Gastroesophageal sphincter (tissue), 4 donors: ENCODE measurements at regions not wholly inside any gene's neighbourhood (a gene's known extent, or its start where the extent isn't known, plus 50 kb on each side); places are given as distances from the start of the nearest gene placed in this dataset.

Source experiments
- ATAC-seq: fragments of 150-250 bp; one replicate; pipeline ENCODE4 v1.9.1; 2016; ENCODE audit warnings: mild to moderate bottlenecking, moderate library complexity
- H3K27ac ChIP-seq, 4 donors: fragments of 200-600 bp; sonication (generic) in 3 of 4; 1 replicate in 3 of 4; 2 replicates in 1 of 4; pipeline ENCODE4 v1.5.1; 2016 to 2019
- H3K27me3 ChIP-seq: fragments of 200-600 bp; sonication (generic); one replicate; pipeline ENCODE4 v1.5.1; 2019
- H3K36me3 ChIP-seq, 2 donors: fragments of 200-600 bp; sonication (generic); one replicate each; pipeline ENCODE4 v1.5.1; 2019; ENCODE audit warnings: control low read depth in 1 of 2
- H3K4me1 ChIP-seq, 3 donors: fragments of 200-600 bp; sonication (generic); 1 replicate in 2 of 3; 2 replicates in 1 of 3; pipeline ENCODE4 v1.5.1; 2016 to 2019; ENCODE audit warnings: control low read depth in 2 of 3
- H3K4me3 ChIP-seq, 2 donors: fragments of 200-600 bp; sonication (generic); one replicate each; pipeline ENCODE4 v1.5.1; 2019; ENCODE audit warnings: mild to moderate bottlenecking in 1 of 2, moderate library complexity in 1 of 2
- H3K9me3 ChIP-seq, 3 donors: fragments of 200-600 bp; sonication (generic); one replicate each; pipeline ENCODE4 v1.5.1; 2017 to 2019; ENCODE audit warnings: control low read depth in 2 of 3
- CTCF ChIP-seq, 4 experiments: fragments of 200-600 bp in 2 of 4; fragments of 450-650 bp in 2 of 4; sonication (generic) in 1 of 4; IDR thresholded peaks; one replicate each; pipeline ENCODE4 v1.5.1; 2017 to 2019; ENCODE audit warnings: antibody characterized with exemption in 4 of 4, mild to moderate bottlenecking in 2 of 4, moderate library complexity in 2 of 4
- EP300 ChIP-seq: sonication (generic); formaldehyde crosslinking; IDR thresholded peaks from one replicate; pipeline ENCODE4 v1.6.1; 2017; ENCODE audit warnings: antibody characterized with exemption, mild to moderate bottlenecking
- POLR2A ChIP-seq, 2 donors: fragments of 450-650 bp; IDR thresholded peaks; one replicate each; pipeline ENCODE4 v1.6.1; 2017; ENCODE audit warnings: antibody characterized with exemption in 2 of 2, mild to moderate bottlenecking in 2 of 2, moderate library complexity in 1 of 2
- POLR2AphosphoS5 ChIP-seq: sonication (generic); formaldehyde crosslinking; IDR thresholded peaks from one replicate; pipeline ENCODE4 v1.6.1; 2017; ENCODE audit warnings: antibody characterized with exemption
- WGBS, 2 donors: methylation state at CpG; one replicate each; pipeline ENCODE4 v1.1.5; 2018; ENCODE audit warnings: low coverage in 1 of 2; 5-methylcytosine and 5-hydroxymethylcytosine counted together

GRCh38 chr11:80473562-80473961, 1032.7 kb upstream of the TENM4 start:
- Histone ChIP-seq H3K36me3 (no peaks in the 10 kb centered on the region), H3K27me3 (no peaks in the 10 kb centered on the region), H3K27ac (no peak overlapping the region), H3K4me1 (no peaks in the 10 kb centered on the region), H3K4me3 (no peak overlapping the region), H3K9me3 (no peaks in the 10 kb centered on the region)
- 91 to 100% methylated on average over 2 to 3 of the region's 3 CpGs for WGBS, 2 donors
- no peak for ATAC-seq
- no peak for TF ChIP-seq CTCF (IDR thresholded peaks at IDR 0.05)
- no peak for TF ChIP-seq POLR2AphosphoS5
- no peak for TF ChIP-seq POLR2A (IDR thresholded peaks at IDR 0.05)
- no peak for TF ChIP-seq EP300

- no peaks in the 10 kb centered on the region for H3K9me3 ChIP-seq
- H3K36me3 ChIP-seq: no peaks in the 10 kb centered on the region
- TF ChIP-seq CTCF (IDR thresholded peaks at IDR 0.05) (no peak), POLR2A (IDR thresholded peaks at IDR 0.05) (no peak), POLR2AphosphoS5 (no peak), EP300 (no peak)
- no peaks in the 10 kb centered on the region for H3K27me3 ChIP-seq
- H3K27ac ChIP-seq: no peak overlapping the region
- H3K4me3 ChIP-seq: no peak overlapping the region
- no peaks in the 10 kb centered on the region for H3K4me1 ChIP-seq
- no peak for ATAC-seq
- WGBS, 2 donors: 67 to 78% methylated on average over 2 of the region's 2 CpGs
Observed at GRCh38 chr11:80469871-80470270, 1029.0 kb upstream of the TENM4 start.

- no peak for ATAC-seq
- Histone ChIP-seq H3K36me3 (no peaks in the 10 kb centered on the region), H3K4me3 (no peak overlapping the region), H3K9me3 (peaks cover 0 to 6% (median 0%) of the 10 kb centered on the region in 3 donors), H3K4me1 (no peaks in the 10 kb centered on the region), H3K27me3 (no peaks in the 10 kb centered on the region), H3K27ac (no peak overlapping the region)
- WGBS, 2 donors: 82 to 100% methylated on average over 1 of the region's 1 CpG
- TF ChIP-seq POLR2A (IDR thresholded peaks at IDR 0.05) (no peak), CTCF (IDR thresholded peaks at IDR 0.05) (no peak), EP300 (no peak), POLR2AphosphoS5 (no peak)
Observed at GRCh38 chr11:80466570-80466969, 1025.7 kb upstream of the TENM4 start.

- no peak overlapping the region for H3K4me3 ChIP-seq
- no peaks in the 10 kb centered on the region for H3K36me3 ChIP-seq
- H3K9me3 ChIP-seq: peaks cover 0 to 6% (median 0%) of the 10 kb centered on the region in 3 donors
- H3K4me1 ChIP-seq: no peaks in the 10 kb centered on the region
- no peak for ATAC-seq
- no peaks in the 10 kb centered on the region for H3K27me3 ChIP-seq
- WGBS, 2 donors: 63 to 86% methylated on average over 2 to 3 of the region's 3 CpGs
- no peak for TF ChIP-seq POLR2AphosphoS5
- TF ChIP-seq POLR2A (IDR thresholded peaks at IDR 0.05): no peak
- no peak for TF ChIP-seq EP300
- no peak for TF ChIP-seq CTCF (IDR thresholded peaks at IDR 0.05)
- H3K27ac ChIP-seq: no peak overlapping the region
Observed at GRCh38 chr11:80462211-80462610, 1021.4 kb upstream of the TENM4 start.

GRCh38 chr11:80458376-80458775, 1017.5 kb upstream of the TENM4 start:
- no peaks in the 10 kb centered on the region for H3K4me1 ChIP-seq
- no peak for ATAC-seq
- H3K36me3 ChIP-seq: no peaks in the 10 kb centered on the region
- TF ChIP-seq POLR2AphosphoS5: no peak
- TF ChIP-seq CTCF (IDR thresholded peaks at IDR 0.05): no peak
- TF ChIP-seq EP300: no peak
- TF ChIP-seq POLR2A (IDR thresholded peaks at IDR 0.05): no peak
- no peaks in the 10 kb centered on the region for H3K27me3 ChIP-seq
- H3K27ac ChIP-seq: no peak overlapping the region
- no peaks in the 10 kb centered on the region for H3K9me3 ChIP-seq
- no peak overlapping the region for H3K4me3 ChIP-seq
- 53 to 71% methylated on average over 2 to 3 of the region's 3 CpGs for WGBS, 2 donors
